Right atrium auricular region (tissue), 2 donors: ENCODE measurements at regions not wholly inside any gene's neighbourhood (a gene's known extent, or its start where the extent isn't known, plus 50 kb on each side); places are given as distances from the start of the nearest gene placed in this dataset.

ENCODE experiments used
- DNase-seq: peaks from one replicate; pipeline ENCODE4 v3.0.0-alpha.2; 2019; ENCODE audit warnings: low spot score
- H3K27ac ChIP-seq, 2 donors: fragments of 200-600 bp; sonication (generic); 1 replicate in 1 of 2; 2 replicates in 1 of 2; pipeline ENCODE4 v1.5.1; 2016 to 2019
- H3K27me3 ChIP-seq, 2 donors: fragments of 200-600 bp; sonication (generic); one replicate each; pipeline versions ENCODE4 v1.5.1 to v1.6.0; 2017 to 2019
- H3K36me3 ChIP-seq: fragments of 200-600 bp; sonication (generic); one replicate; pipeline ENCODE4 v1.5.1; 2016
- H3K4me1 ChIP-seq, 2 donors: fragments of 200-600 bp; sonication (generic); one replicate each; pipeline versions ENCODE4 v1.5.1 to v1.6.0; 2017 to 2019
- H3K4me3 ChIP-seq, 2 donors: fragments of 200-600 bp; sonication (generic); 1 replicate in 1 of 2; 2 replicates in 1 of 2; pipeline ENCODE4 v1.5.1; 2017 to 2019; ENCODE audit warnings: mild to moderate bottlenecking in 1 of 2, moderate library complexity in 1 of 2
- H3K9me3 ChIP-seq, 2 donors: fragments of 200-600 bp; sonication (generic); one replicate each; pipeline ENCODE4 v1.5.1; 2019
- CTCF ChIP-seq, 2 donors: fragments of 200-600 bp; sonication (generic); IDR thresholded peaks; one replicate each; pipeline ENCODE4 v1.5.1; 2019; ENCODE audit warnings: antibody characterized with exemption in 2 of 2

- Histone ChIP-seq H3K27me3 (no peaks in the 10 kb centered on the region), H3K9me3 (no peaks in the 10 kb centered on the region), H3K27ac (no peak overlapping the region), H3K4me3 (no peak overlapping the region), H3K4me1 (no peaks in the 10 kb centered on the region), H3K36me3 (no peaks in the 10 kb centered on the region)
- no peak for DNase-seq
- TF ChIP-seq CTCF (IDR thresholded peaks at IDR 0.05) = no peak
Observed at GRCh38 chr7:115632636-115633035, 397.9 kb downstream of the TFEC start.

- H3K4me3 ChIP-seq = no peak overlapping the region
- H3K4me1 ChIP-seq = no peaks in the 10 kb centered on the region
- TF ChIP-seq CTCF (IDR thresholded peaks at IDR 0.05) = no peak
- DNase-seq = no peak
- no peak overlapping the region for H3K27ac ChIP-seq
- no peaks in the 10 kb centered on the region for H3K36me3 ChIP-seq
- H3K27me3 ChIP-seq = no peaks in the 10 kb centered on the region
- no peaks in the 10 kb centered on the region for H3K9me3 ChIP-seq
Observed at GRCh38 chr7:115631782-115632181, 398.8 kb downstream of the TFEC start.

GRCh38 chr7:115630049-115630448 lies 400.5 kb downstream of the TFEC start:
- Histone ChIP-seq H3K9me3 (no peaks in the 10 kb centered on the region), H3K27ac (no peak overlapping the region), H3K36me3 (no peaks in the 10 kb centered on the region), H3K4me1 (no peaks in the 10 kb centered on the region), H3K27me3 (no peaks in the 10 kb centered on the region), H3K4me3 (no peak overlapping the region)
- no peak for TF ChIP-seq CTCF (IDR thresholded peaks at IDR 0.05)
- DNase-seq = no peak

- Histone ChIP-seq H3K36me3 (no peaks in the 10 kb centered on the region), H3K4me3 (no peak overlapping the region), H3K4me1 (no peaks in the 10 kb centered on the region), H3K27me3 (no peaks in the 10 kb centered on the region), H3K9me3 (no peaks in the 10 kb centered on the region), H3K27ac (no peak overlapping the region)
- DNase-seq = no peak
- TF ChIP-seq CTCF (IDR thresholded peaks at IDR 0.05) = no peak
Observed at GRCh38 chr7:115618676-115619075, 411.9 kb downstream of the TFEC start.

GRCh38 chr7:115613836-115614235 lies 416.7 kb downstream of the TFEC start:
- Histone ChIP-seq H3K27ac (no peak overlapping the region), H3K27me3 (no peaks in the 10 kb centered on the region), H3K9me3 (no peaks in the 10 kb centered on the region), H3K36me3 (no peaks in the 10 kb centered on the region), H3K4me3 (no peak overlapping the region), H3K4me1 (no peaks in the 10 kb centered on the region)
- no peak for DNase-seq
- no peak for TF ChIP-seq CTCF (IDR thresholded peaks at IDR 0.05)

- H3K4me3 ChIP-seq = no peak overlapping the region
Observed at GRCh38 chr7:115603416-115603815, 427.1 kb downstream of the TFEC start.

More at GRCh38 chr7:115603416-115603815, 427.1 kb downstream of the TFEC start:
- DNase-seq = no peak
- Histone ChIP-seq H3K36me3 (no peaks in the 10 kb centered on the region), H3K27ac (no peak overlapping the region), H3K9me3 (no peaks in the 10 kb centered on the region), H3K4me1 (no peaks in the 10 kb centered on the region), H3K27me3 (no peaks in the 10 kb centered on the region)
- no peak for TF ChIP-seq CTCF (IDR thresholded peaks at IDR 0.05)
